ENCODE measurements at regions not wholly inside any gene's neighbourhood (a gene's known extent, or its start where the extent isn't known, plus 50 kb on each side); places are given as distances from the start of the nearest gene placed in this dataset.

DNA sequence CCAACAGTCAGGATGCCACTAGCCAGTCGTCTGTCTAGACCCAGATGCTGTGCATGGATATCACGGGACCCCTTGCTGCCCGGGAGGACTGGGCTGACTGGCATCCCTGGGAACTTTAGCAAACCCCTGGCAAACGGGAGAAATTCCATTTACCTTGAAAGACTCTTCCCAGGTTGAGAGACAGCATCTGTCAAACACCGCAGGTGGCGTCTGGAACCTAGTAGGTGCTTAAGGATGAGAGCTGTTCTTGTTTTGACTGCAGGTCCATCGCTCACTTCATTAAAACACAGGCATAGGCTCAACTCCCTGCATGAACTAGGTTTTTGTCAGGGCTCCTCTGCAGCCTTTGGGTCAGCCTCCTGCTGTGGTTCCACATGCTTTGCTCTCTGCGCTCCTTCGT, 546.3 kb downstream of the BCL11B start:
- no peak overlapping the region for H3K27ac ChIP-seq (replicated peaks)
- no peak overlapping the region for H3K4me3 ChIP-seq (replicated peaks; ENCODE audit: insufficient read depth, low read length)
- no peak for DNase-seq (ENCODE audit: low read depth in 1 of 2, low spot score in 1 of 2)
- H3K27me3 ChIP-seq (ENCODE audit: insufficient read depth, poor library complexity, severe bottlenecking), result peaks cover 5% of the 10 kb centered on the region
- TF ChIP-seq GABPA (IDR thresholded peaks at IDR 0.05; ENCODE audit: low read depth) (no peak), POLR2AphosphoS5 (IDR thresholded peaks at IDR 0.05; ENCODE audit: low read depth) (no peak), SPI1 (IDR thresholded peaks at IDR 0.05; ENCODE audit: borderline replicate concordance, low read depth) (no peak)
- TF ChIP-seq, protein P1, sequence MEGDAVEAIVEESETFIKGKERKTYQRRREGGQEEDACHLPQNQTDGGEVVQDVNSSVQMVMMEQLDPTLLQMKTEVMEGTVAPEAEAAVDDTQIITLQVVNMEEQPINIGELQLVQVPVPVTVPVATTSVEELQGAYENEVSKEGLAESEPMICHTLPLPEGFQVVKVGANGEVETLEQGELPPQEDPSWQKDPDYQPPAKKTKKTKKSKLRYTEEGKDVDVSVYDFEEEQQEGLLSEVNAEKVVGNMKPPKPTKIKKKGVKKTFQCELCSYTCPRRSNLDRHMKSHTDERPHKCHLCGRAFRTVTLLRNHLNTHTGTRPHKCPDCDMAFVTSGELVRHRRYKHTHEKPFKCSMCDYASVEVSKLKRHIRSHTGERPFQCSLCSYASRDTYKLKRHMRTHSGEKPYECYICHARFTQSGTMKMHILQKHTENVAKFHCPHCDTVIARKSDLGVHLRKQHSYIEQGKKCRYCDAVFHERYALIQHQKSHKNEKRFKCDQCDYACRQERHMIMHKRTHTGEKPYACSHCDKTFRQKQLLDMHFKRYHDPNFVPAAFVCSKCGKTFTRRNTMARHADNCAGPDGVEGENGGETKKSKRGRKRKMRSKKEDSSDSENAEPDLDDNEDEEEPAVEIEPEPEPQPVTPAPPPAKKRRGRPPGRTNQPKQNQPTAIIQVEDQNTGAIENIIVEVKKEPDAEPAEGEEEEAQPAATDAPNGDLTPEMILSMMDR (IDR thresholded peaks at IDR 0.05; ENCODE audit: insufficient read depth, low read length), result no peak
- TF ChIP-seq, protein P2, sequence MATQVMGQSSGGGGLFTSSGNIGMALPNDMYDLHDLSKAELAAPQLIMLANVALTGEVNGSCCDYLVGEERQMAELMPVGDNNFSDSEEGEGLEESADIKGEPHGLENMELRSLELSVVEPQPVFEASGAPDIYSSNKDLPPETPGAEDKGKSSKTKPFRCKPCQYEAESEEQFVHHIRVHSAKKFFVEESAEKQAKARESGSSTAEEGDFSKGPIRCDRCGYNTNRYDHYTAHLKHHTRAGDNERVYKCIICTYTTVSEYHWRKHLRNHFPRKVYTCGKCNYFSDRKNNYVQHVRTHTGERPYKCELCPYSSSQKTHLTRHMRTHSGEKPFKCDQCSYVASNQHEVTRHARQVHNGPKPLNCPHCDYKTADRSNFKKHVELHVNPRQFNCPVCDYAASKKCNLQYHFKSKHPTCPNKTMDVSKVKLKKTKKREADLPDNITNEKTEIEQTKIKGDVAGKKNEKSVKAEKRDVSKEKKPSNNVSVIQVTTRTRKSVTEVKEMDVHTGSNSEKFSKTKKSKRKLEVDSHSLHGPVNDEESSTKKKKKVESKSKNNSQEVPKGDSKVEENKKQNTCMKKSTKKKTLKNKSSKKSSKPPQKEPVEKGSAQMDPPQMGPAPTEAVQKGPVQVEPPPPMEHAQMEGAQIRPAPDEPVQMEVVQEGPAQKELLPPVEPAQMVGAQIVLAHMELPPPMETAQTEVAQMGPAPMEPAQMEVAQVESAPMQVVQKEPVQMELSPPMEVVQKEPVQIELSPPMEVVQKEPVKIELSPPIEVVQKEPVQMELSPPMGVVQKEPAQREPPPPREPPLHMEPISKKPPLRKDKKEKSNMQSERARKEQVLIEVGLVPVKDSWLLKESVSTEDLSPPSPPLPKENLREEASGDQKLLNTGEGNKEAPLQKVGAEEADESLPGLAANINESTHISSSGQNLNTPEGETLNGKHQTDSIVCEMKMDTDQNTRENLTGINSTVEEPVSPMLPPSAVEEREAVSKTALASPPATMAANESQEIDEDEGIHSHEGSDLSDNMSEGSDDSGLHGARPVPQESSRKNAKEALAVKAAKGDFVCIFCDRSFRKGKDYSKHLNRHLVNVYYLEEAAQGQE (IDR thresholded peaks at IDR 0.05; ENCODE audit: insufficient replicate concordance, low read depth), result no peak

DNA sequence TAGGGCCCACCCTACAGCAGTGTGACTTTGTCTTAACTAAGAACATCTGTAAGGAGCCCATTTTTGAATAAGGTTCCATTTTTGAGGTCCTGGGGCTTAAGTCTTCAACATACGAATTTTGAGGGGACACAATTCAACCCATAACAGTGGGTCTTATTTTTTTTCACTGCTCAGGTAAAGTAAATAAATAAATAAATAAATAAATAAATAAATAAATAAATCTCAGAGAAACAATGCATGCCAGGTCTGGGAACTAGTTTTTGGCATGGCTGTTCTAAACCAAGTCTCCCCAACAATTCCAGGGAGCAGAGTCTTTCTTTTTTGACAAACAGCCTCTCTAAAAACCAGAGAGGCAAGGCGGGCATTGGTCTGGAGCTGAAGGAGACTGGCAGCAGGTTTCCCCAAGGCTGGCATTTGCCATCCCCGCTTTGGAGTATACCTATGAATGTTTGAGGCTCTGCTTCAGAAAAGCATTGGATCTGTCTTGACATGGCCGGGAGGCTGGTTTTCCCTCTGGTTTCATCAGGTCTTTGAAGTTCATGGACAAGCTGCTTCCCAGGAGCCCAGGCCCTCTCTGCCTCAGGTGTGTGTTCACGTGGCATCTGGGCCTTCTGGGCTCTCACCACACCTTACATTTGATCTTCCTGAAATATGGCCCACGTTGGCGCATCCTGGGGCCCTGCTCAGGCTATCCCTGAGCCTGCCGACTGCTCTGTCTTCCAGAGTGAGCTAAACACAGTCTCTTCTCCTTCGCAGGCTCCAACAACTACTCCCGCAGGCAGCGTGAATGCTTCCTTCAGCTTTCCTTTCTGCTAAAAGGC, 545.2 kb downstream of the BCL11B start:
- DNase-seq (ENCODE audit: low read depth in 1 of 2, low spot score in 1 of 2), result no peak
- Histone ChIP-seq H3K27ac (replicated peaks) (no peak overlapping the region), H3K27me3 (ENCODE audit: insufficient read depth, poor library complexity, severe bottlenecking) (peaks cover 5% of the 10 kb centered on the region), H3K4me3 (replicated peaks; ENCODE audit: insufficient read depth, low read length) (no peak overlapping the region)
- TF ChIP-seq, protein P1 (IDR thresholded peaks at IDR 0.05; ENCODE audit: insufficient read depth, low read length), result no peak
- no peak for TF ChIP-seq POLR2AphosphoS5 (IDR thresholded peaks at IDR 0.05; ENCODE audit: low read depth)
- no peak for TF ChIP-seq GABPA (IDR thresholded peaks at IDR 0.05; ENCODE audit: low read depth)
- TF ChIP-seq, protein P2 (IDR thresholded peaks at IDR 0.05; ENCODE audit: insufficient replicate concordance, low read depth), result no peak
- no peak for TF ChIP-seq SPI1 (IDR thresholded peaks at IDR 0.05; ENCODE audit: borderline replicate concordance, low read depth)

DNA sequence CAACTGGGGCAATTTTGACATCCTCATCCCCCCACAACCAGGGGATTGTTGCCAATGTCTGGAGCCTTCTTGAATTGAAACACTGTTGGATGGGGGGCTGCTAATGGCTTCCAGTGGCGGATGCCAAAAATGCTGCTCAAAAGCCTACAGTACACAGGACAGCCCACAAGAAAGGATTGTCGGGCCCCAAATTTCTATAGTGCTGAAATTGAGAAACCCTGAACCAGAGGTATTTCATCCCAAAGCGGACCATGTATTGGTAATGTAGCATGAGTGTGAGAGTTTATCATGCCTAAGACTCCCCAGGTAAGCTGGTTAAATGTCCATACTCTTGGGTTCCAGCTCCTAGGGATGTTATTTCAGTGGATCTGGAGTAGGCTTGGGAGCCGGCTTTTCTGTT, 544.0 kb downstream of the BCL11B start:
- TF ChIP-seq, protein P1 (IDR thresholded peaks at IDR 0.05; ENCODE audit: insufficient read depth, low read length), result no peak
- TF ChIP-seq GABPA (IDR thresholded peaks at IDR 0.05; ENCODE audit: low read depth), result no peak
- no peak for TF ChIP-seq SPI1 (IDR thresholded peaks at IDR 0.05; ENCODE audit: borderline replicate concordance, low read depth)
- TF ChIP-seq POLR2AphosphoS5 (IDR thresholded peaks at IDR 0.05; ENCODE audit: low read depth), result no peak
- TF ChIP-seq, protein P2 (IDR thresholded peaks at IDR 0.05; ENCODE audit: insufficient replicate concordance, low read depth), result no peak
- Histone ChIP-seq H3K4me3 (replicated peaks; ENCODE audit: insufficient read depth, low read length) (no peak overlapping the region), H3K27ac (replicated peaks) (no peak overlapping the region), H3K27me3 (ENCODE audit: insufficient read depth, poor library complexity, severe bottlenecking) (peaks cover 5% of the 10 kb centered on the region)
- no peak for DNase-seq (ENCODE audit: low read depth in 1 of 2, low spot score in 1 of 2)
